GM12872 (cell line): ENCODE measurements at regions not wholly inside any gene's neighbourhood (a gene's known extent, or its start where the extent isn't known, plus 50 kb on each side); places are given as distances from the start of the nearest gene placed in this dataset.

Experiments
- CTCF ChIP-seq: IDR thresholded peaks from 3 replicates; pipeline ENCODE4 v1.5.1; 2011; ENCODE audit warnings: low read depth, mild to moderate bottlenecking, low read length, moderate library complexity; ENCODE audit not compliant: insufficient read depth

- TF ChIP-seq CTCF, result no peak
Measured at GRCh38 chr1:238954865-238955264, 431.5 kb upstream of the CHRM3 start.

- TF ChIP-seq CTCF, result no peak
Measured at GRCh38 chr1:238953448-238954010, 432.8 kb upstream of the CHRM3 start.

GRCh38 chr1:238951809-238952208 is 434.6 kb upstream of the CHRM3 start:
- no peak for TF ChIP-seq CTCF

- no peak for TF ChIP-seq CTCF
Measured at GRCh38 chr1:238950784-238951183, 435.6 kb upstream of the CHRM3 start.

- TF ChIP-seq CTCF, result no peak
Measured at GRCh38 chr1:238950017-238950416, 436.4 kb upstream of the CHRM3 start.

- TF ChIP-seq CTCF, result no peak
Measured at GRCh38 chr1:238944028-238944427, 442.3 kb upstream of the CHRM3 start.

- no peak for TF ChIP-seq CTCF
Measured at GRCh38 chr1:238927899-238928298, 458.5 kb upstream of the CHRM3 start.

- TF ChIP-seq CTCF, result no peak
Measured at GRCh38 chr1:238916828-238917227, 469.5 kb upstream of the CHRM3 start.
